Thoracic aorta (tissue), 2 donors: ENCODE measurements at regions not wholly inside any gene's neighbourhood (a gene's known extent, or its start where the extent isn't known, plus 50 kb on each side); places are given as distances from the start of the nearest gene placed in this dataset.

Source experiments
- ATAC-seq: fragments of 150-250 bp; one replicate; pipeline ENCODE4 v1.8.0; 2017; ENCODE audit warnings: low read depth; ENCODE audit not compliant: insufficient number of reproducible peaks, low FRiP score
- DNase-seq: peaks from one replicate; pipeline ENCODE4 v3.0.0-alpha.2; 2020; ENCODE audit warnings: low spot score
- H3K27ac ChIP-seq, 2 donors: fragments of 200-600 bp; sonication (generic); 1 replicate in 1 of 2; 2 replicates in 1 of 2; pipeline ENCODE4 v1.5.1; 2016; ENCODE audit warnings: mild to moderate bottlenecking in 2 of 2, moderate library complexity in 2 of 2
- H3K27me3 ChIP-seq: fragments of 200-600 bp; sonication (generic); replicated peaks from 2 replicates; pipeline ENCODE4 v1.6.0; 2016; ENCODE audit warnings: mild to moderate bottlenecking; ENCODE audit not compliant: insufficient read depth
- H3K36me3 ChIP-seq: fragments of 200-600 bp; sonication (generic); one replicate; pipeline ENCODE4 v1.5.1; 2016
- H3K4me1 ChIP-seq, 2 donors: fragments of 200-600 bp; sonication (generic); 1 replicate in 1 of 2; 2 replicates in 1 of 2; pipeline versions ENCODE4 v1.5.1 to v1.6.0; 2016; ENCODE audit warnings: low read depth in 2 of 2, mild to moderate bottlenecking in 1 of 2; ENCODE audit not compliant: control insufficient read depth in 1 of 2
- H3K4me3 ChIP-seq: fragments of 200-600 bp; sonication (generic); 2 replicates; pipeline ENCODE4 v1.5.1; 2016; ENCODE audit warnings: mild to moderate bottlenecking
- H3K9me3 ChIP-seq: fragments of 200-600 bp; sonication (generic); 2 replicates; pipeline ENCODE4 v1.5.1; 2016
- CTCF ChIP-seq: fragments of 200-600 bp; sonication (generic); IDR thresholded peaks from one replicate; pipeline ENCODE4 v1.5.1; 2019; ENCODE audit warnings: antibody characterized with exemption

GRCh38 chr7:159227433-159227832 is 82.8 kb upstream of the VIPR2 start:
- Histone ChIP-seq H3K27ac (no peak overlapping the region), H3K36me3 (no peaks in the 10 kb centered on the region), H3K4me3 (no peak overlapping the region), H3K4me1 (peaks cover 7 to 19% of the 10 kb centered on the region in 2 donors), H3K9me3 (no peaks in the 10 kb centered on the region), H3K27me3 (no peaks in the 10 kb centered on the region)
- no peak for TF ChIP-seq CTCF
- ATAC-seq = peak; percentile 52
- no peak for DNase-seq

- Histone ChIP-seq H3K9me3 (no peaks in the 10 kb centered on the region), H3K4me1 (peaks cover 7 to 19% of the 10 kb centered on the region in 2 donors), H3K4me3 (no peak overlapping the region), H3K36me3 (no peaks in the 10 kb centered on the region), H3K27me3 (no peaks in the 10 kb centered on the region), H3K27ac (no peak overlapping the region)
- no peak for TF ChIP-seq CTCF
- ATAC-seq = no peak
- no peak for DNase-seq
Observed at GRCh38 chr7:159226011-159226702, 81.5 kb upstream of the VIPR2 start.

- ATAC-seq = no peak
- no peak for DNase-seq
- no peak overlapping the region for H3K4me3 ChIP-seq
Observed at GRCh38 chr7:159218607-159219006, 73.9 kb upstream of the VIPR2 start.

GRCh38 chr7:159218170-159218569 is 73.5 kb upstream of the VIPR2 start:
- no peak for TF ChIP-seq CTCF
- H3K9me3 ChIP-seq = no peaks in the 10 kb centered on the region
- ATAC-seq (no peak), DNase-seq (no peak)
- H3K4me3 ChIP-seq = no peak overlapping the region
- no peaks in the 10 kb centered on the region for H3K36me3 ChIP-seq
- H3K27me3 ChIP-seq = no peaks in the 10 kb centered on the region
- H3K4me1 ChIP-seq = no peaks in the 10 kb centered on the region
- H3K27ac ChIP-seq = no peak overlapping the region

More at GRCh38 chr7:159218607-159219006, 73.9 kb upstream of the VIPR2 start:
- Histone ChIP-seq H3K27ac (no peak overlapping the region), H3K4me1 (no peaks in the 10 kb centered on the region), H3K9me3 (no peaks in the 10 kb centered on the region), H3K27me3 (no peaks in the 10 kb centered on the region), H3K36me3 (no peaks in the 10 kb centered on the region)
- TF ChIP-seq CTCF = no peak

GRCh38 chr7:159215076-159215475 is 70.4 kb upstream of the VIPR2 start:
- Histone ChIP-seq H3K9me3 (no peaks in the 10 kb centered on the region), H3K4me3 (no peak overlapping the region), H3K4me1 (peaks cover 0 to 17% of the 10 kb centered on the region in 2 donors), H3K27ac (no peak overlapping the region), H3K27me3 (no peaks in the 10 kb centered on the region), H3K36me3 (no peaks in the 10 kb centered on the region)
- ATAC-seq (no peak), DNase-seq (no peak)
- no peak for TF ChIP-seq CTCF
